CD4-positive, alpha-beta T cell (primary cell): ENCODE measurements at regions not wholly inside any gene's neighbourhood (a gene's known extent, or its start where the extent isn't known, plus 50 kb on each side); places are given as distances from the start of the nearest gene placed in this dataset.

Source experiments
- ATAC-seq: fragments of 200-7000 bp; cut with Tn5 transposase; one replicate; pipeline ENCODE4 v1.10.0; 2022; ENCODE audit warnings: mild to moderate bottlenecking; ENCODE audit not compliant: poor library complexity
- CTCF ChIA-PET: fragments of 350-600 bp; sonication (Branson Sonifier 250); formaldehyde crosslinking; loops from one replicate; lab custom pipeline; 2021; ENCODE audit warnings: antibody characterized with exemption, inconsistent platforms; lab: Charles Lee
- POLR2A ChIA-PET: fragments of 350-600 bp; sonication (Branson Sonifier 250); formaldehyde crosslinking; loops from one replicate; lab custom pipeline; 2021; ENCODE audit warnings: antibody characterized with exemption, inconsistent platforms; lab: Charles Lee
- DNase-seq, 14 experiments: peaks; one replicate each; pipeline ENCODE4 v3.0.0-alpha.2; 2013 to 2020; ENCODE audit warnings: mixed read lengths in 2 of 14
- H3K27ac ChIP-seq, 2 donors: one replicate each; pipeline versions ENCODE4 v1.5.1 to v1.7.0; 2013; ENCODE audit warnings: low read length in 2 of 2, low read depth in 1 of 2, mild to moderate bottlenecking in 1 of 2
- H3K27me3 ChIP-seq, 2 experiments: 1 replicate in 1 of 2; 2 replicates in 1 of 2; pipeline versions ENCODE4 v1.6.1 to v1.7.0; 2013; ENCODE audit warnings: low read length in 2 of 2, control low read depth in 1 of 2, mild to moderate bottlenecking in 1 of 2, moderate library complexity in 1 of 2; ENCODE audit not compliant: insufficient read depth in 2 of 2, control insufficient read depth in 1 of 2
- H3K36me3 ChIP-seq: one replicate; pipeline ENCODE4 v1.6.1; 2013; ENCODE audit warnings: low read length, control low read depth; ENCODE audit not compliant: insufficient read depth
- H3K4me1 ChIP-seq: one replicate; pipeline ENCODE4 v1.6.1; 2013; ENCODE audit warnings: low read length, control low read depth; ENCODE audit not compliant: insufficient read depth
- H3K4me3 ChIP-seq: one replicate; pipeline ENCODE4 v1.5.1; 2013; ENCODE audit warnings: mild to moderate bottlenecking, low read length, moderate library complexity
- H3K9me3 ChIP-seq, 2 experiments: 1 replicate in 1 of 2; 2 replicates in 1 of 2; pipeline versions ENCODE4 v1.6.1 to v1.7.0; 2013; ENCODE audit warnings: low read length in 2 of 2, mild to moderate bottlenecking in 2 of 2, control low read depth in 1 of 2, moderate library complexity in 1 of 2; ENCODE audit not compliant: control insufficient read depth in 1 of 2, insufficient read depth in 1 of 2
- H3K27ac Mint-ChIP-seq: one replicate; pipeline ENCODE4 v1.8.0; 2020; ENCODE audit warnings: mixed read lengths
- H3K27me3 Mint-ChIP-seq: one replicate; pipeline ENCODE4 v1.8.0; 2021; ENCODE audit warnings: mixed read lengths
- H3K36me3 Mint-ChIP-seq: one replicate; pipeline ENCODE4 v1.8.0; 2021; ENCODE audit warnings: low read depth, mixed read lengths
- H3K4me1 Mint-ChIP-seq: one replicate; pipeline ENCODE4 v1.8.0; 2021; ENCODE audit warnings: low read depth, mixed read lengths
- H3K4me3 Mint-ChIP-seq: one replicate; pipeline ENCODE4 v1.8.0; 2020; ENCODE audit warnings: mild to moderate bottlenecking, mixed read lengths
- H3K9me3 Mint-ChIP-seq: one replicate; pipeline ENCODE4 v1.8.0; 2020; ENCODE audit warnings: mixed read lengths
- CTCF ChIP-seq: fragments of 200-600 bp; IDR thresholded peaks from one replicate; pipeline ENCODE4 v1.8.0; 2022; ENCODE audit warnings: antibody characterized with exemption, mild to moderate bottlenecking
- intact Hi-C, 2 experiments: fragments of 100-400 bp; cut with DNase I in 1 of 2; cut with micrococcal nuclease in 1 of 2; formaldehyde crosslinking; loops; one replicate each; pipeline versions ENCODE4 v1.15.1 to v1.9.0; 2023 to 2025; cut with DNase I, micrococcal nuclease

DNA sequence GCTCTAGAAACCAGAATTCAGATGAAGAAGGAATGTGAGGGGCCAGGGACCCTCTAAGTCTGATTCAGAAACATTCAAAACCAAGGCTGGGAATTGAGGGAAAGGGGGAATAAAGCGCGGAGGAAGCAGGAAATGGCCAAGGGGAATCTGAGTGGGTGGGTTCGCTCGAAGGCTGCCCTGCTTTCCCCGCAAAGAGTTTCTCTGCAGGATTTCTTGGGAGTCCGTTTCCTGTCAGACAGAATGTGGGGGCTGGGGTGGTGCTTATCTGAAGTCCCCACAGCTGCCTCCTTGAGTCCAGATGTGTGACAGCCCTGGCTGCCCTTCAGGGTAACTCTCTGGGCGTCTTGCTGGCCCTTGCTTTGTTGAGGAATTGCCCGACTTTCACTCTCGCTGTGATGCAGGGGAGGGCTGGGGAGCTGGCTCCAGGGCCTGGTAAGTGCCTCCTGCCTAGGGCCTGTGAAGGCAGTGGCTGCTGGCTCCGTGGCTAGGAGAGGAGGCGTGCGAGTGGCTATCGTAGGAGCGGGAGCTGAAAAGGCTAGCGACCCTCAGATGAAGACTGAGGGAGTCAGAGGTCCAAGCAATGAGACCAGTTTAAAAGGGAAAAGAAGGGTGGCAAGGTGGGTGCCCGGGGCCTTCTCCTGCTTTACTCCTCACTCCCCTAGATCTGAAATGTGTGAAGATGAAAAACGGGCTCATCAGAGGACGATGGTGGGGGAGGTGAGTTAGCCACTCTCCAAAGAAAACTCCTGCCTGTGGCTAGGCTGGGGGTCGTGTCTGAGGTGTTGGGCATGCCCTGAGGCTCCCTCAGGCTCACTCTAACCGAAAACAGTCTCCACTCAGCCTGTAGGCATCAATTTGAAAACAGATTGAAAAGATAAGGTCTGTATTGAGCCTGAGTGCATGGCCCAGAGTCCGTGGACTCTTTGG is 143.9 kb upstream of the UMPS start:
- peak overlapping the region; percentile 2 for H3K4me3 Mint-ChIP-seq

GRCh38 chr3:124587053-124587408 is 143.2 kb upstream of the UMPS start:
- Mint-ChIP-seq H3K36me3 (no peaks in the 10 kb centered on the region), H3K4me3 (no peak overlapping the region), H3K9me3 (no peaks in the 10 kb centered on the region), H3K27me3 (peaks cover 63% of the 10 kb centered on the region), H3K4me1 (peaks cover 24% of the 10 kb centered on the region), H3K27ac (no peak overlapping the region)
- H3K9me3 ChIP-seq: peaks cover 0 to 7% of the 10 kb centered on the region in 2 experiments
- H3K4me1 ChIP-seq: peaks cover 20% of the 10 kb centered on the region
- H3K4me3 ChIP-seq: no peak overlapping the region
- ChIA-PET CTCF (interaction anchor here (0.7 kb wide), 1 partner anchor 8 kb away, joined by 3 read pairs; no protein-coding TSS in a partner anchor), POLR2A (no interaction called here)
- no peak for TF ChIP-seq CTCF
- DNase-seq: no peak
- ATAC-seq: no peak
- peaks cover 24 to 30% of the 10 kb centered on the region in 2 experiments for H3K27me3 ChIP-seq
- intact Hi-C loops: no loop called here
- no peaks in the 10 kb centered on the region for H3K36me3 ChIP-seq
- no peak overlapping the region for H3K27ac ChIP-seq

More for the DNA sequence above, 143.9 kb upstream of the UMPS start:
- Histone ChIP-seq H3K36me3 (no peaks in the 10 kb centered on the region), H3K27ac (no peak overlapping the region), H3K9me3 (peaks cover 0 to 7% of the 10 kb centered on the region in 2 experiments), H3K4me3 (no peak overlapping the region), H3K4me1 (peaks cover 20% of the 10 kb centered on the region), H3K27me3 (peaks cover 24 to 30% of the 10 kb centered on the region in 2 experiments)
- POLR2A ChIA-PET: no interaction called here
- DNase-seq (no peak), ATAC-seq (no peak)
- Mint-ChIP-seq H3K9me3 (no peaks in the 10 kb centered on the region), H3K27me3 (peaks cover 68% of the 10 kb centered on the region), H3K4me1 (peaks cover 24% of the 10 kb centered on the region), H3K27ac (no peak overlapping the region), H3K36me3 (no peaks in the 10 kb centered on the region)
- TF ChIP-seq CTCF: no peak
- CTCF ChIA-PET: no interaction called here
- intact Hi-C loops: no loop called here

DNA sequence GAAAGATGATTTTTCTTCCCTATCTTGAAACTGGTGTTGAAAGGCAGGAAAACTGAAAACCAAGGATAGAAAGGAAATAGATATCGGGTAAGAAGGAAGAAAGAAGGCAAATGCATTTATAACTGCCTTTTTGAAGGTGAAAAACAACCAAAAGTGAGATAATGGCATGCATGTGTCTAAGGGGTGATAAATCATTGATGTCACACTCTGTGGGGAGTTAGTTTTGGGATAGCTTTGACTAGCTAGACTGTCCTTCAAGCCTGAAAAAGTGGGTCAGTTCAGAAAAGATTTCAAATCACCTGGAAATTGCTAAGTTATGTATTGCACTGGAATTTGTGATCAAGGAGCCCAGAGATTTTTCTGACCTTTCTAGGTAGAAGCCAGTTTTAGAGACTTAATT is 142.2 kb upstream of the UMPS start:
- Mint-ChIP-seq H3K4me3 (no peak overlapping the region), H3K9me3 (no peaks in the 10 kb centered on the region), H3K4me1 (peaks cover 26% of the 10 kb centered on the region), H3K27ac (no peak overlapping the region), H3K27me3 (peaks cover 62% of the 10 kb centered on the region), H3K36me3 (no peaks in the 10 kb centered on the region)
- Histone ChIP-seq H3K4me3 (no peak overlapping the region), H3K27ac (no peak overlapping the region), H3K4me1 (peaks cover 20% of the 10 kb centered on the region), H3K27me3 (peaks cover 24 to 30% of the 10 kb centered on the region in 2 experiments), H3K36me3 (no peaks in the 10 kb centered on the region), H3K9me3 (peaks cover 0 to 7% of the 10 kb centered on the region in 2 experiments)
- CTCF ChIA-PET: no interaction called here
- TF ChIP-seq CTCF: no peak
- POLR2A ChIA-PET: no interaction called here
- no peak for DNase-seq
- intact Hi-C loops: no loop called here
- no peak for ATAC-seq
